BE2C (cell line): ENCODE measurements at regions not wholly inside any gene's neighbourhood (a gene's known extent, or its start where the extent isn't known, plus 50 kb on each side); places are given as distances from the start of the nearest gene placed in this dataset.

Experiments used
- DNase-seq: peaks from one replicate; pipeline ENCODE4 v3.0.0-alpha.2; 2020
- H3K27me3 ChIP-seq: fragments of 250-450 bp; sonication (Bioruptor Pico); 2 replicates; pipeline ENCODE4 v1.5.1; 2020; ENCODE audit warnings: mild to moderate bottlenecking
- H3K36me3 ChIP-seq: fragments of 250-450 bp; sonication (Bioruptor Pico); 2 replicates; pipeline ENCODE4 v1.5.1; 2020; ENCODE audit warnings: mild to moderate bottlenecking
- H3K4me1 ChIP-seq: fragments of 250-450 bp; sonication (Bioruptor Pico); 2 replicates; pipeline ENCODE4 v1.5.1; 2020
- H3K4me3 ChIP-seq: 2 replicates; pipeline ENCODE4 v1.5.1; 2011; ENCODE audit warnings: low read depth, low read length
- H3K9me3 ChIP-seq: fragments of 250-450 bp; sonication (Bioruptor Pico); 2 replicates; pipeline ENCODE4 v1.5.1; 2020
- CTCF ChIP-seq: IDR thresholded peaks from 2 replicates; pipeline ENCODE4 v1.5.1; 2012; ENCODE audit warnings: mild to moderate bottlenecking, low read depth, low read length

GRCh38 chr18:59057493-59057795, 82.2 kb upstream of the SEC11C start:
- Histone ChIP-seq H3K9me3 (no peaks in the 10 kb centered on the region), H3K36me3 (no peaks in the 10 kb centered on the region), H3K4me1 (no peaks in the 10 kb centered on the region), H3K4me3 (no peak overlapping the region), H3K27me3 (no peaks in the 10 kb centered on the region)
- DNase-seq: no peak
- TF ChIP-seq CTCF: no peak

- Histone ChIP-seq H3K27me3 (no peaks in the 10 kb centered on the region), H3K4me3 (no peak overlapping the region), H3K4me1 (no peaks in the 10 kb centered on the region), H3K36me3 (no peaks in the 10 kb centered on the region), H3K9me3 (no peaks in the 10 kb centered on the region)
- no peak for DNase-seq
- TF ChIP-seq CTCF: no peak
Observed at GRCh38 chr18:59057969-59058368, 81.7 kb upstream of the SEC11C start.

GRCh38 chr18:59059140-59059539, 80.5 kb upstream of the SEC11C start:
- H3K27me3 ChIP-seq: no peaks in the 10 kb centered on the region
- no peak overlapping the region for H3K4me3 ChIP-seq
- no peaks in the 10 kb centered on the region for H3K4me1 ChIP-seq
- H3K36me3 ChIP-seq: no peaks in the 10 kb centered on the region
- no peaks in the 10 kb centered on the region for H3K9me3 ChIP-seq
- no peak for TF ChIP-seq CTCF
- no peak for DNase-seq

- Histone ChIP-seq H3K9me3 (no peaks in the 10 kb centered on the region), H3K27me3 (no peaks in the 10 kb centered on the region), H3K4me1 (no peaks in the 10 kb centered on the region), H3K36me3 (no peaks in the 10 kb centered on the region), H3K4me3 (no peak overlapping the region)
- TF ChIP-seq CTCF: no peak
- DNase-seq: no peak
Observed at GRCh38 chr18:59060551-59060950, 79.1 kb upstream of the SEC11C start.

- DNase-seq: no peak
- Histone ChIP-seq H3K4me1 (no peaks in the 10 kb centered on the region), H3K27me3 (no peaks in the 10 kb centered on the region), H3K36me3 (no peaks in the 10 kb centered on the region), H3K9me3 (no peaks in the 10 kb centered on the region), H3K4me3 (no peak overlapping the region)
- TF ChIP-seq CTCF: no peak
Observed at GRCh38 chr18:59061914-59062642, 77.6 kb upstream of the SEC11C start.

GRCh38 chr18:59062643-59063006, 77.1 kb upstream of the SEC11C start:
- no peak for TF ChIP-seq CTCF
- Histone ChIP-seq H3K4me3 (no peak overlapping the region), H3K36me3 (no peaks in the 10 kb centered on the region), H3K9me3 (no peaks in the 10 kb centered on the region), H3K27me3 (no peaks in the 10 kb centered on the region), H3K4me1 (no peaks in the 10 kb centered on the region)
- no peak for DNase-seq
